ENCODE measurements at regions not wholly inside any gene's neighbourhood (a gene's known extent, or its start where the extent isn't known, plus 50 kb on each side); places are given as distances from the start of the nearest gene placed in this dataset.
A peak's percentile ranks its signal among the peaks of the same experiment; 100 is the strongest.

DNA sequence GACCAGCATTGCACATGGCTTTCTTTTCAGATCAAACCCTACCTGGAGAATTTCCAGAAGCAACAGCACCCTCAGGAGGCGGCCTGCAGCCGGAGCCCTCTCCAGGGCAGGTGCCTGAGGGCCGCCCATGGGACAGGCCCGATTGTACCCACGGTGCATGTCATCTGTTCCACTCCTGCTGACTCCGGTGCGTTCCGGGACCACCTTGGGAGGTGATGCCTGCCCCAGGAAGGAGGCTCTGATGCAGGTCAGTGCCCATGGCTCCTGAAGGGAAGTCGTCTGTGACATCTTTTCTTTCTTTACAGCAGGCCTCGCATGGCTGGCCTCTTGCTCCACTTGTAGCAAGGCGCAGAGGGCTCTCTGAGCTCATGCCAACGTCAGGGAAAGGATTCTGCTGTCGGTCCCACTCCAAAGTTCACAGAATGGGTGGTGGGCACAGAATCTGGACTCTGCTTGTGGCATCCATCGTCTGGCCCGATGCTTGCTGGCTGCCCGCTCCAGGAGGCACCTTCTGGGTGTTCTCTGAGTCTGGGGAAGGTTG is 160.7 kb upstream of the RTL1 start:
- H3K9me3 ChIP-seq, result no peaks in the 10 kb centered on the region
- no peaks in the 10 kb centered on the region for H3K36me3 ChIP-seq (ENCODE audit: control insufficient read depth in 2 of 2, extremely low read depth in 1 of 2, insufficient read depth in 1 of 2, low read length in 1 of 2)
- H3K4me1 Mint-ChIP-seq, result no peaks in the 10 kb centered on the region
- H3K4me3 Mint-ChIP-seq, result no peak overlapping the region
- WGBS (ENCODE audit: insufficient coverage), result 85% methylated on average over 16 of the region's 16 CpGs
- no peaks in the 10 kb centered on the region for H3K4me1 ChIP-seq (ENCODE audit: control insufficient read depth in 1 of 2, extremely low read depth in 1 of 2, insufficient read depth in 2 of 2, low read length in 2 of 2)
- H3K27me3 ChIP-seq (replicated peaks in 1 of 2; ENCODE audit: control insufficient read depth in 2 of 2, extremely low read depth in 1 of 2, insufficient read depth in 2 of 2, low read length in 1 of 2), result peaks cover 0 to 28% of the 10 kb centered on the region in 2 experiments
- no peak overlapping the region for H3K27ac Mint-ChIP-seq
- H3K4me3 ChIP-seq (ENCODE audit: control insufficient read depth in 1 of 2, extremely low read depth in 1 of 2, low read length in 1 of 2), result no peak overlapping the region
- CTCF ChIA-PET, result no interaction called here
- ATAC-seq (replicated peaks in 1 of 4), result no peak
- no peaks in the 10 kb centered on the region for H3K36me3 Mint-ChIP-seq
- POLR2A ChIA-PET, result no interaction called here
- peaks cover 0 to 5% (median 0%) of the 10 kb centered on the region in 3 donors for H3K9me3 Mint-ChIP-seq
- peaks cover 8 to 12% of the 10 kb centered on the region in 2 donors for H3K27me3 Mint-ChIP-seq
- DNase-seq, result no peak
- H3K27ac ChIP-seq (ENCODE audit: low read length), result no peak overlapping the region

DNA sequence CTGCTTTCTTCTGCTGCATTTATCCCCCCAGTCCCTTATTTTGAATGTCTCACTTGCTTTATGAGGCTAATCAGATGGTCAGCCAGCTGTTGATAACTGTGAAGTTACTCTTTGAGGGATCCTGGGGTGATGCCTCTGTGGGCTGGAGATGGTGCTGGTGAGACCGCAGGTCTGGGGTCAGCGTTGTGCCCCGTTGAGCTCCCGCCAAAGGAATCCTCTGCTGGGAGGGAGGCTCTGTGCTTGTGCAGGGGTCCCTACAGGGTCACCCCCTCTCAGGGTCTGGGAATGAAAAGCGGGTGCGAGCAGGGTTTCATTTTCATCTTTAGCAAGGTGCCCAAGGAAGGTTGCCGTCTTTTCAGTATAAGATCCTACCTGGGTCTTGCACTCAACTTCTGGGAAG is 161.2 kb upstream of the RTL1 start:
- peaks cover 0 to 5% (median 0%) of the 10 kb centered on the region in 3 donors for H3K9me3 Mint-ChIP-seq
- Histone ChIP-seq H3K27ac (ENCODE audit: low read length) (no peak overlapping the region), H3K4me1 (ENCODE audit: control insufficient read depth in 1 of 2, extremely low read depth in 1 of 2, insufficient read depth in 2 of 2, low read length in 2 of 2) (no peaks in the 10 kb centered on the region), H3K36me3 (ENCODE audit: control insufficient read depth in 2 of 2, extremely low read depth in 1 of 2, insufficient read depth in 1 of 2, low read length in 1 of 2) (no peaks in the 10 kb centered on the region), H3K4me3 (ENCODE audit: control insufficient read depth in 1 of 2, extremely low read depth in 1 of 2, low read length in 1 of 2) (no peak overlapping the region), H3K27me3 (replicated peaks in 1 of 2; ENCODE audit: control insufficient read depth in 2 of 2, extremely low read depth in 1 of 2, insufficient read depth in 2 of 2, low read length in 1 of 2) (peaks cover 0 to 32% of the 10 kb centered on the region in 2 experiments), H3K9me3 (no peaks in the 10 kb centered on the region)
- no peak overlapping the region for H3K4me3 Mint-ChIP-seq
- no peak for ATAC-seq (replicated peaks in 1 of 4)
- no peaks in the 10 kb centered on the region for H3K36me3 Mint-ChIP-seq
- H3K27me3 Mint-ChIP-seq, result peaks cover 8 to 12% of the 10 kb centered on the region in 2 donors
- no peaks in the 10 kb centered on the region for H3K4me1 Mint-ChIP-seq
- CTCF ChIA-PET, result no interaction called here
- DNase-seq, result no peak
- POLR2A ChIA-PET, result no interaction called here
- no peak overlapping the region for H3K27ac Mint-ChIP-seq
- WGBS (ENCODE audit: insufficient coverage), result 93% methylated on average over 7 of the region's 7 CpGs

DNA sequence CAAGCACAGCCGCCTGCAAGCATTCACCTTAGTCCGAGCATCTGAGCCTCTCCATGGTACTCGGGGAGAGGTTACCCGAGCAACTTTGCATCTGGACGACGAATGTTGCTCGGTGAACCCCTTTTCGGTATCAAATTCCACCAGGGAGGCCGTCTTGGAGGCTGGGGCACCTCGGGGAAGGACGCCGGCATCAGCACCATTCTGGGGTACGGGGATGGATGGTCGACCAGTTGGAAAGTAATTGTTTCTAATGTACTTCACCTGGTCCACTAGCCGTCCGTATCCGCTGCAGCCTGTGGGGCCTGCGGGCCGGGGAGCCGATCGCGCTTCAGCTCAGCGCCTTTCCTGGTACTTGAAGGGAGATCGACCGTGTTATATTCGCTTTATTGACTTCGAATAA is 161.7 kb upstream of the RTL1 start:
- CTCF ChIA-PET, result no interaction called here
- peaks cover 0 to 30% of the 10 kb centered on the region in 2 experiments for H3K27me3 ChIP-seq (replicated peaks in 1 of 2; ENCODE audit: control insufficient read depth in 2 of 2, extremely low read depth in 1 of 2, insufficient read depth in 2 of 2, low read length in 1 of 2)
- no peaks in the 10 kb centered on the region for H3K4me1 Mint-ChIP-seq
- H3K27ac ChIP-seq (ENCODE audit: low read length), result no peak overlapping the region
- 91% methylated on average over 25 of the region's 27 CpGs for WGBS (ENCODE audit: insufficient coverage)
- H3K4me1 ChIP-seq (ENCODE audit: control insufficient read depth in 1 of 2, extremely low read depth in 1 of 2, insufficient read depth in 2 of 2, low read length in 2 of 2), result no peaks in the 10 kb centered on the region
- POLR2A ChIA-PET, result no interaction called here
- H3K4me3 ChIP-seq (ENCODE audit: control insufficient read depth in 1 of 2, extremely low read depth in 1 of 2, low read length in 1 of 2), result no peak overlapping the region
- no peaks in the 10 kb centered on the region for H3K9me3 ChIP-seq
- H3K27me3 Mint-ChIP-seq, result peaks cover 10 to 12% of the 10 kb centered on the region in 2 donors
- H3K36me3 Mint-ChIP-seq, result no peaks in the 10 kb centered on the region
- ATAC-seq (replicated peaks in 1 of 4), result no peak
- no peak overlapping the region for H3K27ac Mint-ChIP-seq
- no peak for DNase-seq
- no peaks in the 10 kb centered on the region for H3K36me3 ChIP-seq (ENCODE audit: control insufficient read depth in 2 of 2, extremely low read depth in 1 of 2, insufficient read depth in 1 of 2, low read length in 1 of 2)
- peaks cover 0 to 5% (median 0%) of the 10 kb centered on the region in 3 donors for H3K9me3 Mint-ChIP-seq
- H3K4me3 Mint-ChIP-seq, result no peak overlapping the region

DNA sequence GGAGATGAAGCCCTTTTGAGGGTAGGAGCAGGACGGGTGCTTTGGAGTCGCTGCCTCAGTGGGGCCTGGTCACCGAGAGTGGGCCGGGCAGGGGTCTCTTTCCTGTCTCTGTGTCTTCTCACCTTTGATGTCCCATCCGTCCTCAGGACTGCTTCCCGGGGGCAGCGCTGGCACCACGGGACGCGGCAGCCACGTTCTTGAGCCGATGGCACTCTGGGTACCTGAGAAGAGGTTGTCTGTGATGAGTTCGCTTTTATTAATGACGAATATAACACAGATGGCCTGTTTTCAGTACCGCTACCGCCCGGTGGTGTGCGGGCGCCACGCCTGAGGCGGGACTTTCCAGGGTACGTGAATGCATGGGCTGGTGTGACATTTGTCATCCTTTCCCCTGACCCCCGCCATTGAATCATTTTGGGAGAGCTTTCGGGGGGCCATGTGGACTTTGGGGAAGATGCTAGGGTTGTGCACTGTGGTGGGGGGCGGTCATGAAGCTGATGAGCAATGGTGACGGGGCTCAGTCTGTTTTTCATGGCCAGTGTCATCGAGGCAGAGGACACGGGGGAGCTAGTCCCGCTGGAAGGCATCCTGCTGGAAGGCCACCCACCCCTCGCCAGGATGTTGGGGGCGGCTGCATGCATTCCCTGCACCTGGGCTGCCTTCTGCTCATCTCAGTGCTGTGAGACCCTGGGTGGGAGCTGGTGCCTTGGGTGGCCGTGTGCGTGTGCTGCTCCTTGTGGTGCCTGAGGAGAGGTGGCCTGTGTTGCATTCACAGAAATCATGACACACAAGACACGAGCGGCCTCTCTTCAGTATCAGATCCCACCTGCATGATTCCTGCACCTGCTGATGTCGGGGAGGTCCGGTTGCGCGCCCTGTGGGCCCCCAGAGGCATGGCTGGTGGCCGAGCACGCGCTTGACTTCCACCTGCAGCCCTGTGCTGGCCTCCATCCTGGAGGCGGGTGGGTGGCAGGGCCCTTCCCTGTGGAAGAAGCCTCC is 162.5 kb upstream of the RTL1 start:
- Mint-ChIP-seq H3K4me1 (no peaks in the 10 kb centered on the region), H3K36me3 (no peaks in the 10 kb centered on the region), H3K27ac (no peak overlapping the region), H3K27me3 (peaks cover 10 to 12% of the 10 kb centered on the region in 2 donors), H3K4me3 (no peak overlapping the region), H3K9me3 (peaks cover 0 to 3% (median 0%) of the 10 kb centered on the region in 3 donors)
- Histone ChIP-seq H3K4me3 (ENCODE audit: control insufficient read depth in 1 of 2, extremely low read depth in 1 of 2, low read length in 1 of 2) (no peak overlapping the region), H3K36me3 (ENCODE audit: control insufficient read depth in 2 of 2, extremely low read depth in 1 of 2, insufficient read depth in 1 of 2, low read length in 1 of 2) (no peaks in the 10 kb centered on the region), H3K4me1 (ENCODE audit: control insufficient read depth in 1 of 2, extremely low read depth in 1 of 2, insufficient read depth in 2 of 2, low read length in 2 of 2) (no peaks in the 10 kb centered on the region), H3K27me3 (replicated peaks in 1 of 2; ENCODE audit: control insufficient read depth in 2 of 2, extremely low read depth in 1 of 2, insufficient read depth in 2 of 2, low read length in 1 of 2) (peaks cover 0 to 36% of the 10 kb centered on the region in 2 experiments), H3K27ac (ENCODE audit: low read length) (no peak overlapping the region), H3K9me3 (no peaks in the 10 kb centered on the region)
- CTCF ChIA-PET, result no interaction called here
- POLR2A ChIA-PET, result no interaction called here
- ATAC-seq (replicated peaks in 1 of 4) (no peak), DNase-seq (peak in 1 of 35 experiments; percentile 2)
- 92% methylated on average over 30 of the region's 43 CpGs for WGBS (ENCODE audit: insufficient coverage)

DNA sequence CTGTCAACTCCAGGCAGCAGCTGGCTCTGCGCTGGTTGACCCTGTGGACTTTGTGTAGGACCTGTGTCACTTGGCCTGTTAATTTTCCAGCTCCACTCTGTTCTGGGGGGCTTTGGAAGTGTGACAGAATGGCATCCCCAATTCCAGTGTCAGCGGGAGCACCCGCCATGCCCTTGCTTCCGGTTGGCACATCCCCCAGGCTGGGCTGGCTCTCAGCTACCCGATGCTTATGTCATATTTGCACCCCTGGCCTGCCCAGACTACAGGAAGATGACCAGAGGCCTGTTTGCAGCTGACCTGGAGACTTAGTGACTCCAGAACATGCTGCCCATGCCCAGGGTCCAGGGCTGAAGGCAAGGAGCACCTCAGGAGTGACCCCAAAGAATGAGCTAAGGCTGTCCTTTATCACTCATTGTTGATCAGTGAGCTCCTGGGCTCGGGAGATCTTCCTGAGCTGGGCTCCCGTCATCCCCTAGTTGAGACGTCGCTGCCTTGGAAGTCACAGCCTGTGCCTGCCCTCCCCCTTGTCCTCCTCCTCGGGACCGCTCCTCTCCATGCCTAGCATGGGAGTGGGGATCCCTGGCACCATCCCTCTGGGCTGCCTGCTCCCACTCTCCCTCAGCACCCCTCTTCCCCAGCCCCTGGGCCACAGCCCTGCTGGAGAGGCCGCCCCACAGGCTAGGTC is 163.4 kb upstream of the RTL1 start:
- H3K4me3 ChIP-seq (ENCODE audit: control insufficient read depth in 1 of 2, extremely low read depth in 1 of 2, low read length in 1 of 2), result no peak overlapping the region
- Mint-ChIP-seq H3K4me3 (no peak overlapping the region), H3K27me3 (peaks cover 7 to 10% of the 10 kb centered on the region in 2 donors), H3K9me3 (no peaks in the 10 kb centered on the region), H3K27ac (no peak overlapping the region), H3K36me3 (no peaks in the 10 kb centered on the region), H3K4me1 (no peaks in the 10 kb centered on the region)
- DNase-seq (peak in 2 of 35 experiments; percentile 9 to 14), ATAC-seq (replicated peaks in 1 of 4) (no peak)
- WGBS (ENCODE audit: insufficient coverage), result 79% methylated on average over 9 of the region's 12 CpGs
- ChIA-PET POLR2A (no interaction called here), CTCF (no interaction called here)
- no peaks in the 10 kb centered on the region for H3K9me3 ChIP-seq
- no peak overlapping the region for H3K27ac ChIP-seq (ENCODE audit: low read length)
- no peaks in the 10 kb centered on the region for H3K36me3 ChIP-seq (ENCODE audit: control insufficient read depth in 2 of 2, extremely low read depth in 1 of 2, insufficient read depth in 1 of 2, low read length in 1 of 2)
- no peaks in the 10 kb centered on the region for H3K4me1 ChIP-seq (ENCODE audit: control insufficient read depth in 1 of 2, extremely low read depth in 1 of 2, insufficient read depth in 2 of 2, low read length in 2 of 2)
- peaks cover 0 to 41% of the 10 kb centered on the region in 2 experiments for H3K27me3 ChIP-seq (replicated peaks in 1 of 2; ENCODE audit: control insufficient read depth in 2 of 2, extremely low read depth in 1 of 2, insufficient read depth in 2 of 2, low read length in 1 of 2)

DNA sequence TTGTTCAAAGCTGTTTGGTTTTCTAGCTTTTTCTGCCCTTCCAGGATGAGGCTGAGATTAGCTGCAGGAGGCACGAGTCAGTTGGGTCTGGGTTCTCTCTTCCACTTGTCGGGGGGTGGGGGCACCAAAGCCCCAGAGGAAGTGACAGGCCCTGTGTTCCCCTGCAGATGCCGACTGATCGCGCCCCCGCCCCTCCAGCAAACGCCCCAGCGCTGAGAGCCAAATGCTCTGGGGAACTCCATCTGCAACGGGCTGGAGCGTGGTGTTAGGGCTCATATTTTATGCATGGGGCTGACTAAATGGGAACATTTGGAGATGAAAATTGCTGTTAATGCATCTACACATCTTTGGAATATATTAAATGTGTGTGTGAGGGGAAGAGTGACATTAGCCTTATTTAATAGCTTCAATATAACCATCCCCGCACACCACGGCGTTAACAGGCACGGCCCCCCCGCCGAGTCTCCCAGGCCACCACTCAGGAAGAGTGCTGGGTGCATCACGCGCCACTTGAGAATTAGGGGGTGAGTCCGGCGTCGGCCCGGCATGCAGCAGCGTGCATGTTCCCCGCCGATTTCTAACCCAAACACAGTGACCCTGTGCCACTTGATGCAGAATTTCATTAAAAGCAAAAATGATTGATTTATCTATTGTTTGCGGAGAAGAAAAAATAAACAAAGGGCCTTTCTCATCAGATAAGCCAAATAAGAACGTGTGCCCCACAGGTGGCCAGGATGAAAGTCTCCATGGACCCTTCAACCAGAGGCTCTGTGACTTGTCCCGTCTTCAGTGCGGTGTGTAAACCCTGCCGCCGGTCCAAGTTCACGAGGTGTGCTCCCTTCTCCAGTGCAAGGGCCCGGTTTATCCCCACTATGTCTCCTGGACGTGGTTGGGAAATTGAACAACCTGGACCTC is 165.0 kb upstream of the RTL1 start:
- Mint-ChIP-seq H3K27me3 (peaks cover 7 to 10% of the 10 kb centered on the region in 2 donors), H3K27ac (no peak overlapping the region), H3K4me1 (no peaks in the 10 kb centered on the region), H3K9me3 (no peaks in the 10 kb centered on the region), H3K4me3 (no peak overlapping the region), H3K36me3 (no peaks in the 10 kb centered on the region)
- peaks cover 0 to 45% of the 10 kb centered on the region in 2 experiments for H3K27me3 ChIP-seq (replicated peaks in 1 of 2; ENCODE audit: control insufficient read depth in 2 of 2, extremely low read depth in 1 of 2, insufficient read depth in 2 of 2, low read length in 1 of 2)
- CTCF ChIA-PET, result no interaction called here
- no peak overlapping the region for H3K4me3 ChIP-seq (ENCODE audit: control insufficient read depth in 1 of 2, extremely low read depth in 1 of 2, low read length in 1 of 2)
- no peaks in the 10 kb centered on the region for H3K9me3 ChIP-seq
- no peaks in the 10 kb centered on the region for H3K36me3 ChIP-seq (ENCODE audit: control insufficient read depth in 2 of 2, extremely low read depth in 1 of 2, insufficient read depth in 1 of 2, low read length in 1 of 2)
- no peaks in the 10 kb centered on the region for H3K4me1 ChIP-seq (ENCODE audit: control insufficient read depth in 1 of 2, extremely low read depth in 1 of 2, insufficient read depth in 2 of 2, low read length in 2 of 2)
- DNase-seq (peak in 1 of 35 experiments; percentile 9), ATAC-seq (replicated peaks in 1 of 4) (no peak)
- POLR2A ChIA-PET, result no interaction called here
- no peak overlapping the region for H3K27ac ChIP-seq (ENCODE audit: low read length)
- 44% methylated on average over 19 of the region's 34 CpGs for WGBS (ENCODE audit: insufficient coverage)

Data from T-cell (primary cell).